IPS-18a (cell line): ENCODE measurements at regions not wholly inside any gene's neighbourhood (a gene's known extent, or its start where the extent isn't known, plus 50 kb on each side); places are given as distances from the start of the nearest gene placed in this dataset.

Experiments used
- H3K27ac ChIP-seq: one replicate; pipeline ENCODE4 v1.5.1; 2013; ENCODE audit warnings: low read length
- H3K27me3 ChIP-seq: one replicate; pipeline ENCODE4 v1.6.1; 2013; ENCODE audit warnings: mild to moderate bottlenecking, low read length; ENCODE audit not compliant: control insufficient read depth, insufficient read depth
- H3K36me3 ChIP-seq: one replicate; pipeline ENCODE4 v1.6.1; 2013; ENCODE audit warnings: low read depth, low read length; ENCODE audit not compliant: control insufficient read depth
- H3K4me1 ChIP-seq: one replicate; pipeline ENCODE4 v1.6.1; 2013; ENCODE audit warnings: low read depth, low read length; ENCODE audit not compliant: control insufficient read depth
- H3K4me3 ChIP-seq: one replicate; pipeline ENCODE4 v1.5.1; 2013; ENCODE audit warnings: low read length
- H3K9ac ChIP-seq: one replicate; pipeline ENCODE4 v1.6.1; 2013; ENCODE audit warnings: mild to moderate bottlenecking, low read length, moderate library complexity
- H3K9me3 ChIP-seq: one replicate; pipeline ENCODE4 v1.6.1; 2013; ENCODE audit warnings: low read depth, low read length; ENCODE audit not compliant: control insufficient read depth

DNA sequence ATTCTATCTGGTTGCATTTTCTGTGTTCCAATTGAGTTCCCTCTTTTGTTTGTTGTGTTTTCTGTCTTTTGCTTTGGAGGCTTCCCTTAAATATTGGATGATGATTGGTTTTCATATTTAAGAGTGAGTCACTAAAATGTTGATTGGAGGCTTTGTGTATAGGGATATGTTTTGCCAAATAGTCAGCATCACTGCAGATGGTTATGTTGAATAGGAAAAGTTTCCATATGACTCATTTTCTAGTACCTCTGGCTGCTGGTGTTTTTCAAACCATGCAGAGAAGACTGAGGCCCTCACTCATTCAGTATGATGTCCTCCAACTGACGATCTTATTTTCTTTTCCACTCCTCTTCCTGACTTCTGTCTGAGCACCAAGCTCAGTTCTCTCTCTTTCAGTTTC is 1290.0 kb downstream of the EFNA5 start:
- Histone ChIP-seq H3K9me3 (no peaks in the 10 kb centered on the region), H3K36me3 (no peaks in the 10 kb centered on the region), H3K4me1 (peaks cover 4% of the 10 kb centered on the region), H3K27ac (no peak overlapping the region), H3K4me3 (no peak overlapping the region), H3K27me3 (no peaks in the 10 kb centered on the region), H3K9ac (no peak overlapping the region)

DNA sequence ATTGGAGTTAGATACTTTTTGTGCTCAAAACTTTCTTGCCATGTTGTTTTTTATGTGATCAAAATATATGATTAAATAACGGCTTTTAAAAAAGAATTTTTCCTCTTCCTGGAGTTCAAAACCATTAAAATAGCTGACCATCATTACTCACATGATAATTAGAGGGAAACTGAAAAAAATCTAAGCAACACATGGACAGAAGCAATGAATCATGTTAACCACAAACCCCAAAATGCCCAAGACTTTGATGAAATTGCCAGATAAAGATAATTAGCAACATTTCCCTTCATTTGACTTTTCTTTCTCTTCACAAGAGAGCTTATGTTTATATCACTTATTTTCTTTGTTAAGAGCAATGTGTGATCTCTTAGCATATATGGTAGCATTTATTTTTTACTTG is 1294.2 kb downstream of the EFNA5 start:
- Histone ChIP-seq H3K36me3 (no peaks in the 10 kb centered on the region), H3K27ac (no peak overlapping the region), H3K4me3 (no peak overlapping the region), H3K4me1 (peaks cover 3% of the 10 kb centered on the region), H3K9me3 (no peaks in the 10 kb centered on the region), H3K27me3 (no peaks in the 10 kb centered on the region), H3K9ac (no peak overlapping the region)

DNA sequence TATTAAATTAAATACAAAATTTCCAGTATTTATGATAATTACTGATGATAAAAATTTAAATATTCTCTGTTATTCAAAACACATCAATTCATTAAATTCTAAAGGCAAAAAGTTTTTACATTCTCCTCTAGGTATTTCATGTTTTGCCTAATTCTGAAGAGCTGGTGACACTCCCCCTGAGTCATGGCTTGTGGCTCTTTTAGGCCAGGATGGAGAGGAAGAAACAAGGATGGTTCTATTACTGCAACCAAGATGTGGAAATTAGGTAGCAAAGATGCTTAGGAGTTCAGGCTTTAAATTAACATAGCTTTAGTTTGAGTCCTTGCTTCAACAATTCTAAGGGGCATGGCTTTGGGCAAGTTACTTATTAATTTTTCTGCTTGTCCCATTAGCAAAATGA is 1295.8 kb downstream of the EFNA5 start:
- H3K27me3 ChIP-seq = no peaks in the 10 kb centered on the region
- H3K27ac ChIP-seq = no peak overlapping the region
- H3K36me3 ChIP-seq = no peaks in the 10 kb centered on the region
- no peaks in the 10 kb centered on the region for H3K4me1 ChIP-seq
- H3K4me3 ChIP-seq = no peak overlapping the region
- no peak overlapping the region for H3K9ac ChIP-seq
- H3K9me3 ChIP-seq = peaks cover 2% of the 10 kb centered on the region

DNA sequence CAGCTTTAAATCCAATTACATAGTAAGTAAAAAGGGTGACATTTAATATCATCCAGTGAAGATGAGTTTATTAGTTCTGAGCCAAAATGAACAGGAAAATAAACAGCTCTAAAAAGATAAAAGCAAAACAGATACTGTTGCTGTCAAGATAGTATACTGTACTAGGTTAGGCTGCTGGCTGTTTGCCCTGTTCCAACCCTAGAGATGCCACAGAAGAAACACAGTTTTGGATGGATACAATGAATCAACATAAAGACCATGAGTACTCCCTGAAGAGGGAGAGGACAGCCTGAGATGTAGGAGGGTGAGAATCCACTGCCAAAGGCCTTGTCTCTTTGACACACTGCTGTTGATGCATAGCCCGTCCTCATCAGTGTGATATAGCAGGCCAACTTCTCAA is 1302.7 kb downstream of the EFNA5 start:
- no peaks in the 10 kb centered on the region for H3K4me1 ChIP-seq
- H3K9ac ChIP-seq = no peak overlapping the region
- no peak overlapping the region for H3K27ac ChIP-seq
- H3K9me3 ChIP-seq = peaks cover 5% of the 10 kb centered on the region
- H3K27me3 ChIP-seq = no peaks in the 10 kb centered on the region
- no peaks in the 10 kb centered on the region for H3K36me3 ChIP-seq
- H3K4me3 ChIP-seq = no peak overlapping the region

DNA sequence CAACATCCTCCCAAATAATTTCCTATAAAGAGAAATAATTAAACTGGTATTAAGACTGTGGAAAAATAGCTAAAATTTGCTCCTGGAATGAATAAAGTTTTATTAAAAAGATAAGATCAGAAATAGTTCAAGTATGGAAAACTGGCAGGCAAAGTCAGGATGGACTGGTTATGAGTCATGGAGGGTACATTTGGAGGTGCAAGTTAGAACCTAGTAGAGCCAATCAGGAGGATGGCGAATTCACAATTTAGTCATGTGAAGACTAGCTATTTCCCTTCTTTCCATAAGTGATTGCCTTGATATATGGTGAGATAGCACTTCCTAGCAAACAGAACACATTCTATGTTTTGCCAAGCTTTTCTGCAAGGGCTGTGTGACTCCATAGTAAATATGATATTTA is 1303.5 kb downstream of the EFNA5 start:
- Histone ChIP-seq H3K4me1 (no peaks in the 10 kb centered on the region), H3K9ac (no peak overlapping the region), H3K4me3 (no peak overlapping the region), H3K27me3 (no peaks in the 10 kb centered on the region), H3K9me3 (peaks cover 5% of the 10 kb centered on the region), H3K27ac (no peak overlapping the region), H3K36me3 (no peaks in the 10 kb centered on the region)

DNA sequence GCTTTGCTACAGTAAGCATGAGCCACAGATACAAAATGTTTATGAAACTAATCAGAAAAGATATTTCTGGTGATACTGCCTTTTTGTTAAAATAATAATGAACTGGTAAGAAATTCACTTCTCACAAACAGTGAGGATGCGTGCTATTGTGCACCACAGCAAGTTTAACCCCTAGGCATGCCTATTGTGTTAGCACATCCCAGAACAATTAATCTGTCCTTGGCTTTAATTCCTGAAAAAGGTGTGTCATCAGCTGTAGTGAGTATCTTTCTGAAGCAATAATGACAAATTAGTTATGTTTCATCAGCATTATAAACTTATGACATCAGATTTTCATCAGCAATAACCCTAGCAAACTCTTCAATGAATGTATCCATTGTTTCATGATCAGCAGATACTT is 1307.2 kb downstream of the EFNA5 start:
- Histone ChIP-seq H3K27ac (no peak overlapping the region), H3K4me3 (no peak overlapping the region), H3K36me3 (no peaks in the 10 kb centered on the region), H3K4me1 (no peaks in the 10 kb centered on the region), H3K27me3 (no peaks in the 10 kb centered on the region), H3K9me3 (no peaks in the 10 kb centered on the region), H3K9ac (no peak overlapping the region)

DNA sequence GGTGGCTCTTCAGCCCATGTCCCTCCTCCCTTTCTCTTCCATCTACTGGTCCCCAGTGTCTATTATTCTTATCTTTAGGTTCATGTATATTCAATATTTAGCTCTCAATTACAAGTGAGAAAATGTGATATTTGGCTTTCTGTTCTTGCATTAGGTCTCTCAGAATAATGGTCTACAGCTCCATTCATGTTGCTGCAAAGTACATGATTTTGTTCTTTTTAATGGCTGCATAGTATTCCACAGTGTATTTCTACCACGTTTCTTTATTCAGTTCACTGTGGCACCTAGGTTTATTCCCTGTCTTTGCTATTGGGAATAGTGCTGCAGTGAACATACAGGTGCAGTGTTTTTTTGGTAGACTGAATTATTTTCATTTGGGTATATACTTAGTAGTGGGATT is 1308.8 kb downstream of the EFNA5 start:
- Histone ChIP-seq H3K36me3 (no peaks in the 10 kb centered on the region), H3K4me1 (no peaks in the 10 kb centered on the region), H3K9ac (no peak overlapping the region), H3K4me3 (no peak overlapping the region), H3K9me3 (no peaks in the 10 kb centered on the region), H3K27ac (no peak overlapping the region), H3K27me3 (no peaks in the 10 kb centered on the region)

DNA sequence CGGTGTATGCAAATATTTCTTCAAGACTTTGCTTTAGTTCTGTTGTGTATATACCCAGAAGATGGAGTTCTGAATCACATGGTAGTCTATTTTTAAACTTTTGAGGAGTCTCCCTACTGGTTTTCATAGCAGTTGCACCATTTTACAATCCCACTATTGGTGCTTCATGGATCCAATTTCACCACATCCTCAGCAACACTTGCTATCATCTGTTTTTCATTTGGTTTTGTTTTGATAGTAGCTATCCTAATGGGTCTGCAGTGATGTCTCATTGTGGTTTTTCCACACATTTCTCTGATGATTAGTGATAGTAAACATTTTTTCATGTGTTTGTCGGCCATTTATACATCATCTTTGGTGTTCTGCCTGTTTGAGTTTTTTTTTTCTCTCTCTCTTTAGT is 1339.3 kb downstream of the EFNA5 start:
- H3K9me3 ChIP-seq = peaks cover 3% of the 10 kb centered on the region
- no peak overlapping the region for H3K27ac ChIP-seq
- no peaks in the 10 kb centered on the region for H3K4me1 ChIP-seq
- H3K27me3 ChIP-seq = no peaks in the 10 kb centered on the region
- H3K36me3 ChIP-seq = no peaks in the 10 kb centered on the region
- H3K4me3 ChIP-seq = no peak overlapping the region
- no peak overlapping the region for H3K9ac ChIP-seq

DNA sequence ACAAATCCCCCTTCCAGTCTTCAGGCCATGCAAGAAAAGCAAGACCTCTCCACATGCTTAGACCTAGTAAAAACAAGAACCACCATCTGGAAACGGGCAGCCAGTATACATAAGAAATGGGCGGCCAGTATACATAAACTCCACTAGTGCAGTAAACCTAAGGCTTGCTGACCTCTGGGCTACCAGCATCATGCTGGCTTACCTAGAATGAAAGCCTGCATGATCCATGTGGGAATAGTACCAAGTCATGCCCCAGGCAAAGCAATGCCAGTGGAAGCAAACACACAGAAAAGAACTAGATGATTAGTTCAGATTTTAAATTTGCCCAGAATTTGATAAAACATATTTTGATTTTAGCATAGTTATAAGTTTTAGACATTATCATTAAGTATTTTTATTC is 1346.4 kb downstream of the EFNA5 start:
- no peaks in the 10 kb centered on the region for H3K4me1 ChIP-seq
- H3K9me3 ChIP-seq = no peaks in the 10 kb centered on the region
- H3K36me3 ChIP-seq = no peaks in the 10 kb centered on the region
- H3K9ac ChIP-seq = no peak overlapping the region
- no peak overlapping the region for H3K4me3 ChIP-seq
- no peaks in the 10 kb centered on the region for H3K27me3 ChIP-seq
- H3K27ac ChIP-seq = no peak overlapping the region

DNA sequence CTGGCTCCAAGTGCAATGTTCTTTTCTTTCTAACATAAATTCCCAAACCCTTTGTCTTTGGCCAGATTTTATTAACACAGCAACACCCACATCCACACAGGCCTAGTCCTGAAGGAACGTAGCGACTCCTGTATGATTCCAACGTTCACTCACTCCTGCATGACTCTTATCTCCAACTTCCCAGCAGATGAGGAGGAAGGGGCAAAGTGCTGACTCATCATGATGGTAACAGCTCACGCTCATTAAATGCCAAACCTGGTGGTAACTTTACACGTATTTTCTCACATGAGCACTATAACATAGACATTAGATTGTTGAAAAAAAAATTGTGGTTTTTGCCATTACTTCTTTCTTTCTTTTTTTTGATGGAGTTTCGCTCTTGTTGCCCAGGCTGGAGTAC is 1349.5 kb downstream of the EFNA5 start:
- Histone ChIP-seq H3K9ac (no peak overlapping the region), H3K36me3 (no peaks in the 10 kb centered on the region), H3K4me1 (no peaks in the 10 kb centered on the region), H3K27ac (no peak overlapping the region), H3K4me3 (no peak overlapping the region), H3K27me3 (no peaks in the 10 kb centered on the region), H3K9me3 (no peaks in the 10 kb centered on the region)

DNA sequence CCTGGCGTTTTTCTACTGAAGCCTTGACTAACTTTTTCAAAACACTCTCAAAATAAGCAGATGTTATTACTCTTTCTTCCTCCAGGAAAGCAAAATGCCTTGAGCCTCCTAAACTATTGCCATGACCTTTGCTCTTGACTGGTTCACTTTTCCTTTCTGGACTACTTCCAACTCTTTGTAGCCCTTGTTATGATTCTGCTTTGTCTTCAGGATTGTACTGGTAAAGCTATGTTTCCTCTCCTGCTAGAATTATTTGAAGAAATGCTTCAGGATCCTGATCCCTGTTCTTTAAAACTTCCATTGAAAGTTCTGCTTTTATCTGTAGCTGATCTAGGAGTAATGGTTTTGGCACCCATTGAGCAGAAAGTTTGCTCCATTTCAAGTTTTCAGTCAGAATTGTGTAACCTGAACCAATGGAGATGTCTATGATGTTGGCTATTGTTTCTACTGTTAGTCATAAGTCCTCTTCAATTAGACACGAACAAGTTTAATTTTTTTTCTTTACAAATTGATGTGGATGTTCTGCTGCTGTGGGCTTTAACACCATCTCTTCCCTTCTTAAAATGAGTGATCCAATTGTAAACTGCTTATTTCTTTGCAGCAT is 1356.4 kb downstream of the EFNA5 start:
- no peak overlapping the region for H3K27ac ChIP-seq
- H3K9ac ChIP-seq = no peak overlapping the region
- H3K36me3 ChIP-seq = no peaks in the 10 kb centered on the region
- no peaks in the 10 kb centered on the region for H3K27me3 ChIP-seq
- H3K9me3 ChIP-seq = no peaks in the 10 kb centered on the region
- H3K4me3 ChIP-seq = no peak overlapping the region
- no peaks in the 10 kb centered on the region for H3K4me1 ChIP-seq

DNA sequence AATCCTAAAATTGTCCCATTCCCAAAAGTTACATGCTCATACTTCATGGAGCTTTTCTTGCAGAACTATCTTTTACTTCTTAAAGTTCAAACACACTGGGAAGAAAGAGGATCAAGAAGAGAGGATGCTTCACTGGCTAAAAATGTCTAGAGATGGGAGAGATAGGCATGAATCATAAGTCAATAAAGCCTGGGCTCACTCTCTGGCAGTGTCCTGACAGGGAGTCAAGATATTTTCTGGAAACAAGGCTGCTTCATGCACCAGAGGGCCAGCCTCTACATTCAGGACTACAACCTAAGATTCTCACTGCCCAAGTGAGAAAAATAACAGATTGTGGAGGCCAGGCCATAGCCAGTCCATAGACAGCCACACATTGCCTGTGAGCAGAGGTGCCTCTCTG is 1358.4 kb downstream of the EFNA5 start:
- Histone ChIP-seq H3K4me1 (peaks cover under 1% of the 10 kb centered on the region), H3K9ac (no peak overlapping the region), H3K9me3 (no peaks in the 10 kb centered on the region), H3K36me3 (no peaks in the 10 kb centered on the region), H3K4me3 (no peak overlapping the region), H3K27ac (no peak overlapping the region), H3K27me3 (no peaks in the 10 kb centered on the region)
